Activated T-helper 2 cell treated with anti-CD3 and anti-CD28 coated beads, Interferon-gamma antibody, Interleukin-2, Interleukin-4, amounts not matched to agents 10 μg/mL and 5 μg/mL and 100 μg/mL, durations not matched to agents 14 hours and 24 hours and 36 hours (primary cell): ENCODE measurements at regions not wholly inside any gene's neighbourhood (a gene's known extent, or its start where the extent isn't known, plus 50 kb on each side); places are given as distances from the start of the nearest gene placed in this dataset.
"Not testable (repeated sequence)": the region's sequence is repeated elsewhere in the genome, so short reads cannot be mapped to it uniquely, and the experiment has no call there.

Source experiments
- DNase-seq: peaks from one replicate; pipeline ENCODE4 v3.0.0; 2021; ENCODE audit warnings: low spot score
- H3K27ac Mint-ChIP-seq: one replicate; pipeline ENCODE4 v1.8.0; 2021; ENCODE audit warnings: mixed read lengths
- H3K27me3 Mint-ChIP-seq: one replicate; pipeline ENCODE4 v1.8.0; 2021; ENCODE audit warnings: low read depth, mixed read lengths
- H3K36me3 Mint-ChIP-seq: one replicate; pipeline ENCODE4 v1.8.0; 2021; ENCODE audit warnings: low read depth, mixed read lengths
- H3K4me1 Mint-ChIP-seq: one replicate; pipeline ENCODE4 v1.8.0; 2021; ENCODE audit warnings: low read depth, mixed read lengths
- H3K4me3 Mint-ChIP-seq: one replicate; pipeline ENCODE4 v1.8.0; 2021; ENCODE audit warnings: low read depth, mild to moderate bottlenecking, moderate library complexity, mixed read lengths
- H3K9me3 Mint-ChIP-seq: one replicate; pipeline ENCODE4 v1.8.0; 2021; ENCODE audit warnings: mixed read lengths
- intact Hi-C: fragments of 100-400 bp; cut with micrococcal nuclease; formaldehyde crosslinking; loops from one replicate; pipeline ENCODE4 v1.15.1; 2023

DNA sequence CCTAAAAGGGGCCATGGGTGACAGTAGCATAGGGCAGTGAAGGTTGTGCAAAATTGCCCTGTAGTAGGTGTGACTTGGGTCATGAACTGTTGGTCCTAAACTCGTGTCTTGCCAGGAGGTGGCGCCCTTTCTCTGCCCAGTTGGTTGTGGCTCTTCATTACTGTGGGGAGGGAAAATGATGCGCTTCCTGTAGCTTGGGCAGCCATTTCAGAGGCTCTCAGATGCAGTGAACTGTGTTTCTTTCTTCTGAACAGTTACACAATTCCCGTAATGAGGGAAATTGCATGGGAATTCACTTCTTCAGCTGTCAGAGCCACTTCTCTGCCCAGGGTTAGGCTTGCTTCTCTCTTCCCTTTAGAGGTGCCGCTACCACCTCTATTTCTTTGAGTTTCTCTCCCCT is 148.1 kb upstream of the NRXN3 start:
- intact Hi-C loops = no loop called here
- peak; percentile 55 for DNase-seq
- Mint-ChIP-seq H3K9me3 (no peaks in the 10 kb centered on the region), H3K4me3 (no peak overlapping the region), H3K4me1 (no peaks in the 10 kb centered on the region), H3K36me3 (no peaks in the 10 kb centered on the region), H3K27me3 (peaks cover 9% of the 10 kb centered on the region), H3K27ac (no peak overlapping the region)

DNA sequence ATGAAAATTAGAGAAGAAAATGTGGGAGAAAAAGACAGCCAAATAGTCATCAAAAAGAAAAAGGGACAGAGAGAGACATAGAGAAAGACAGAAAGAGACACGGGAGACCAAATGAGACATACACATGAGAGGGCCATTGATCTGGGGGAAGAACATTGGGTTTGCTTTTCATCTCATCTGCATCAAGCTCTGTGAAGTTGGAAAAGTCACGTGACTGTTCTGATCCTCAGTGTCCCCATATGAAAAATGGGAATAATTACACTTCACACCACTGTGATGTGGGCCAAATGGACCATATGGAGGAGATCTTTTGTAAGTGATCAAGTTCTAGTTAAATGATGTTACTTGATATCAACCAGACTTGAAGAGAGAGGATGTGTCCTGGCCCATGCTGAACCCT is 147.1 kb upstream of the NRXN3 start:
- no peaks in the 10 kb centered on the region for H3K4me1 Mint-ChIP-seq
- intact Hi-C loops = no loop called here

DNA sequence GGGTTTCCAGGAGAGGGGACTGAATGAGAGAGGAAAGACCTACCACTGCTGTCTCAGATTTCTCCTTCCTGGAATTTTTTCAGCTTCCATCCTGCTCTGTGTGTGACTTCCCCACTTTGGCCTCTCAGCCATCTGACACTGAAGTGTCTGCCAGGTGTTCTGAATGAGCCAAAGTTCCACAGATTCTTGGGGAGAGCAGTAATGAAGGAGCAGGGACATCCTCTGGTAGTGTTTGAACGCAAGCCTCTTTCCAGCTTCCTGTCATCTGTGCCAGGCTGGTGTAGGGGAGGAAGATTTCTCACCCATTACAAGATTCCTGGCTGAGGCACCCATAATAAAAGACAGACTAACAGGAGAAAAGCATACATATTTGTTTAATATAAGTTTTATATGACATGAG is 141.7 kb upstream of the NRXN3 start:
- intact Hi-C loops = no loop called here
- Mint-ChIP-seq H3K27me3 (peaks cover 15% of the 10 kb centered on the region), H3K4me3 (no peak overlapping the region), H3K36me3 (no peaks in the 10 kb centered on the region), H3K4me1 (no peaks in the 10 kb centered on the region), H3K9me3 (no peaks in the 10 kb centered on the region), H3K27ac (no peak overlapping the region)
- DNase-seq = no peak

More for the DNA sequence above, 147.1 kb upstream of the NRXN3 start:
- H3K27me3 Mint-ChIP-seq = peaks cover 9% of the 10 kb centered on the region
- H3K27ac Mint-ChIP-seq = no peak overlapping the region
- no peak overlapping the region for H3K4me3 Mint-ChIP-seq
- no peak for DNase-seq
- H3K36me3 Mint-ChIP-seq = no peaks in the 10 kb centered on the region
- no peaks in the 10 kb centered on the region for H3K9me3 Mint-ChIP-seq

DNA sequence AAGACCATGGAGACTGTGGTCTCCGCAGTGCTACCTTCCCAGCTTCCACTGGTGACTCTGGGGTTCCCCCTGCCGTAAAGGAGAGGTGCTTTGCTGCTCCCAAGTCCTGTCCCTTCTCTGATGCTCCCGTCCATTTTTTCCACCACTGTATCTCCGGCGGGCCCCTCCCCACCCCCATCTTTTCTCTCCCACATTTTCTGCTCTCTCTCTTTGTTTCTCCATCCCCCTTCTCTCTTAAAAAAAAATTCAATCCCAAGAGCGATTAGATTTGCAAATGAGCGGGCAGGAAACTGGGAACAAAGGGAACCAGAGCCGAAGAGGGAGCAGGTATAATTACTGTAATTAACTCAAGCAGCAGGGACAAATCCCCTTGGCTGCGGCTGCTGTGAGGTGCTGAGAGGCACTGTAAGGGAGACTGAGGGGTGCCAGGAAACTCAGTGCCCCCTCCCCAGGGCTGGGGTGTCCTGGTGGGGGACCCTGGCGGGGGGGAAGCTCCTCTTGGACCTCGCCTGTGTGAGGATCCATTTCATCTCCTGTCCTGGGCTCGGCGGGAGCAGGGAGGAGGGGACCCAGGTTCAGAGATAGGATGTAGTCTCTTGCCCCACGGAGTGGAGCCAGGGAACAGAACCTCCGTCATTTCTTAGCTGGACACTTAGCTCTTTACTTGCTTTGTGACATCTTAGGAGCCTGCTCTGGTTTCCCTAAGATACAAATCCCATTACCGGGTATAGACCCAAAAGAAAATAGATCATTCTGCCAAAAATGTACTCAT is 140.4 kb upstream of the NRXN3 start:
- H3K9me3 Mint-ChIP-seq = no peaks in the 10 kb centered on the region
- H3K36me3 Mint-ChIP-seq = no peaks in the 10 kb centered on the region
- no peak overlapping the region for H3K4me3 Mint-ChIP-seq
- no peak overlapping the region for H3K27ac Mint-ChIP-seq
- DNase-seq = no peak
- H3K27me3 Mint-ChIP-seq = peaks cover 15% of the 10 kb centered on the region
- intact Hi-C loops = no loop called here
- H3K4me1 Mint-ChIP-seq = no peaks in the 10 kb centered on the region

DNA sequence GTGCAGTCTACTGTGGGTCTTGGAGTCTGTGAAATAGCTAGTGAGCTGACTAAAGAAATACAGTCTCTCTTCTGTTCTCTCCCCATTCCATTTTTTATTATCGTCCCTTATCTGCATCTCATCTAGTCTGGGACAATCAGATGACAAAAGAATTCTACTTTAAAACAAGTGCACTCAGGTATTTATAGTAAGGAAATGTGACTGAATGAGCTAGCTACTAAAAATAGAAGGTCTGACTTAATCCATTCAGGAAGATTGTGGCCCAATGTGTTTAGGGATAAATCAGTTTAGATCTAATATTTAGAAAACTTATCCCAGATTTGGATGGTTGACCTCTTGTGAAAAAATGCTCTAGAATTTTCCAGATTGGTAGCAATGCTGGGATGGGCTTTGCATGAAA is 126.8 kb upstream of the NRXN3 start:
- Mint-ChIP-seq H3K4me3 (no peak overlapping the region), H3K4me1 (no peaks in the 10 kb centered on the region), H3K27me3 (peaks cover 3% of the 10 kb centered on the region), H3K27ac (no peak overlapping the region), H3K9me3 (no peaks in the 10 kb centered on the region), H3K36me3 (no peaks in the 10 kb centered on the region)
- intact Hi-C loops = no loop called here
- DNase-seq = no peak

DNA sequence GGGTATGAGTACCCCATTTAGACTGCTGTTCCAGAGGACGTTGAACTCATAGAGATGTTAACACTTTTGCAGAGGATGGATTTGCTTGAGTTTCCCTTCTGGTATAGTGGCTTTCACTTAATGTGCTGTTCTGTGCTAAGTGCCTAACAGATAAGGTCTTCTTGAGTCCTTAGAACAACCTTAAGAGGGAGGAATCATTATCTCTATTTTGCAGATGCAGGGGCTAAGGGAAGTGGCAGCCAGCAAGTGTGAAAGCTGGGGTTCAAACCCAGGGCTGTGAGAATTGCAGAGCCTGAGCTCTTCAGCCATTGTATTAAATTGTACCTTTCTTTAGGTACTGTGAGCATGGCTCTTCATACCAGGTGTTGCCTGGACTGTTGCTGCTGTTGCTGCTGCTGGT is 122.1 kb upstream of the NRXN3 start:
- no peaks in the 10 kb centered on the region for H3K9me3 Mint-ChIP-seq

DNA sequence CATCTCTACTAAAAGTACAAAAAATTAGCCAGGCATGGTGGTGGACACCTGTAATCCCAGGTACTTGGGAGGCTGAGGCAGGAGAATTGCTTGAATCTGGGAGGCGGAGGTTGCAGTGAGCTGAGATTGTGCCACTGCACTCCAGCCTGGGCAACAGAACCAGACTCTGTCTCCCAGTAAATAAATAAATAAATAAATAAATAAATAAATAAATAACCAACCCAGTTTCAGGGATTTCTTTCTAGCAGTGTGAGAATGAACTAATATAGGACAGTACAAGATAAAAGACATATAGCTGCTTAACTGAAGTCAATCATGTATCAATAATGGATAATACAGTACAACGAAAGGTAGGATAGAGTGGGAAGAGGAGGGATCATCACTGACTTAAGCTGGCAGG is 113.3 kb upstream of the NRXN3 start:
- H3K27ac Mint-ChIP-seq, H3K9me3 Mint-ChIP-seq, H3K27me3 Mint-ChIP-seq, H3K4me1 Mint-ChIP-seq, intact Hi-C loops, H3K4me3 Mint-ChIP-seq, H3K36me3 Mint-ChIP-seq, DNase-seq: not testable (repeated sequence)

More for the DNA sequence above, 122.1 kb upstream of the NRXN3 start:
- intact Hi-C loops = no loop called here
- H3K27ac Mint-ChIP-seq = no peak overlapping the region
- no peaks in the 10 kb centered on the region for H3K36me3 Mint-ChIP-seq
- no peak overlapping the region for H3K4me3 Mint-ChIP-seq
- H3K27me3 Mint-ChIP-seq = no peaks in the 10 kb centered on the region
- DNase-seq = no peak
- no peaks in the 10 kb centered on the region for H3K4me1 Mint-ChIP-seq

DNA sequence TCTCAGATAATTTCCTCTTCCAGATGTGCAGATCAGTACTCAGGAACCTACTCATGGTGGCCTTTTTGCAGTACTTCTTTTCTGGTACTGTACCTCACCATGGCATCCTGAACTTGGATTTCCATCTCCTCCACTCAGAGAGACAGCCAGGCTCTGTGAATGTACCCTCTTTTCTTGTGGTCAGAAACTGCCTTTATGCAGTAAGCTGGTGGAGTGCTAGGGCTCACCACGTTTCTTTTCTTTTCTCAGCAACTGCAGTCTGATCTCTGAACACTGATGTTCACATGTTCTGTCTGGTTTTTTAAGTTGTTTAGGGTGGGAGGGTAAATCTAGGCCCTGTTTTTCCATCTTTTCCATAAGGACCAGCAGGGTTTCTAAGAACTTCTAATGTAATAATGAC is 99.8 kb upstream of the NRXN3 start:
- Mint-ChIP-seq H3K27ac (no peak overlapping the region), H3K4me3 (no peak overlapping the region), H3K4me1 (no peaks in the 10 kb centered on the region), H3K36me3 (no peaks in the 10 kb centered on the region), H3K27me3 (peaks cover 3% of the 10 kb centered on the region), H3K9me3 (no peaks in the 10 kb centered on the region)
- intact Hi-C loops = no loop called here
- no peak for DNase-seq

DNA sequence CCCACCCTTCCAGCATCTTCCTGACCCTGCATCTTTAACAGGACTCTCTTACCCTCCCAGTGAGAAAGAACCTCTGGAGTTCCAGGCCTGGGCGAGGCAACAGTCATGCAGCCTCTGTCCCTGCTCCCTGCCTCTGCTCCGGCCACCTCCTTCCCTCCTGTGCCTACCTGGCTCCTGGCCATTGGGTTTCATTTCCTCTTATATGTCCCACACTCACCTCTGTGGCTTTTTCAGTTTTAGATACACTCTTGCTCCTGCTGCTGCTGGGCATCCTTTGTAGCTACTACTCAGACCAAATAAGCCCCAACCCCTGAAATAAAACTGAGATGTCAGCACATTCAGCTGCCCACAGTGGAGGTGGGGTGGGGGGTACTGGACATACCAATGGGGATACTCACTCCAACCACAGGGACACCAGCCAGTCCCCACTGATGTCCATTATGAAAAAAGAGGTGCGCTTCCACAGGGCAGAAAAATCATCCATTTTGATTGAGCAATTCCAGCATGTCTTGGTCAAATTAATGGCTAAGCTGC is 99.1 kb upstream of the NRXN3 start:
- Mint-ChIP-seq H3K4me3 (no peak overlapping the region), H3K36me3 (no peaks in the 10 kb centered on the region), H3K4me1 (no peaks in the 10 kb centered on the region), H3K9me3 (no peaks in the 10 kb centered on the region), H3K27ac (no peak overlapping the region), H3K27me3 (peaks cover 3% of the 10 kb centered on the region)
- no peak for DNase-seq
- intact Hi-C loops = no loop called here

DNA sequence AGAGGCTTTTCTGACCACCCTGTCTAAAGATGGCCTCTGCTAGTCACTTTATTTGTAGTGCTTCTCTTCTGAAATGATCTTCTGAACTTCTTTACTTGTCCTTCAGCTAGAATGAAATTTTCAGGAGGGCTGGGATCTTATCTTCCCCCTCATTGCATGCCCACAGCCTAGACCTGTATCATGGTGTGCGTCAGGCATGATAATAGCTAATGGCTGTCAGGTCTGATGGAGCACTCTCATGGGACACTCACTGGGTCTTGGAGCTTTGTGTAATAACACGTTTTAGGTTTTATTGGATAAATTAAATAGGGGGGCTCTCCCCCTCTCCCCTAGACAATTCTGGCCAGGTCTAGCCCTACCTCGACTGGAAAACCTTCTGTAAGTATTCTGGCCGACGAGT is 97.1 kb upstream of the NRXN3 start:
- Mint-ChIP-seq H3K27ac (no peak overlapping the region), H3K36me3 (no peaks in the 10 kb centered on the region), H3K4me3 (no peak overlapping the region), H3K9me3 (no peaks in the 10 kb centered on the region), H3K27me3 (peaks cover 2% of the 10 kb centered on the region), H3K4me1 (no peaks in the 10 kb centered on the region)
- DNase-seq = no peak
- intact Hi-C loops = no loop called here

DNA sequence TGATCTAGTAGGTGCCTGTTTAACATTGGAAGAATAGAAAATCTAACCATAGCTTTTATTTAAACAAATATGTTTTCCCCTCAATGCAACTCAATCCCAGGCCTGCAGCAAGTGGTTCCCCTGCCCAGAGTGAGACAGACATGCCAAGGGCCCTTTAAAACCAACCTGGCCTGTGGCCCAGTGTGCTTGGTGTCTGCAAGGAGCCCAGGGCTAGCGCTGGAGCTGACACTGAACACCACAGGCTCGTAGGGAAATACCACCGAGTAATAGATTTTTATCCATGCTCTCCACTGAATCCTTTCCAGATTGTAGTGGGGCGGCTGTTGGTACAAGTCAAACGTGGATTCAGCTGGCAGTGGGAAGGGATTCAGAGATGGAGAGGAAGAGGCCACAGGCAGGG is 95.6 kb upstream of the NRXN3 start:
- Mint-ChIP-seq H3K4me3 (no peak overlapping the region), H3K9me3 (no peaks in the 10 kb centered on the region), H3K27me3 (no peaks in the 10 kb centered on the region), H3K36me3 (no peaks in the 10 kb centered on the region), H3K27ac (no peak overlapping the region), H3K4me1 (no peaks in the 10 kb centered on the region)
- no peak for DNase-seq
- intact Hi-C loops = no loop called here

DNA sequence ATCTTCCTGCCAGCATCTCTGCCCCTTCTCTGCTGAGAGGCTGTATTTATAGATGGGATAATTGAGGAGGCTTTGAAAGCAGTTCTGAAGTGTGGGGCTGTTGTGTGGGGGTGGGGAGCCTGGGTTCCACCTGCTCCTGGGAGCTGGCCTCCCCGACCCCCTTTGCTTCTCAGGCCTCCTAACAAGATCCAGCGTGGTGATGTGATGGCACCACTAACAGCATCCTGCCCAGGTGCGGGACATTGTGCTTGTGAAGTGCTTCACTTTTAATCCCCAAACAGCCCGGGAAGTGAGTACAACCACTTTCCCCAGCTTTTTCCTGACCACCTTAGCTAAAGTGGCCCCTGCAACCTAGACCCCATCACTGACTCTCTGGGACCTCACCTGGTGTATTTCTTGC is 95.1 kb upstream of the NRXN3 start:
- Mint-ChIP-seq H3K27me3 (no peaks in the 10 kb centered on the region), H3K4me3 (no peak overlapping the region), H3K36me3 (no peaks in the 10 kb centered on the region), H3K4me1 (no peaks in the 10 kb centered on the region), H3K9me3 (no peaks in the 10 kb centered on the region), H3K27ac (no peak overlapping the region)
- no peak for DNase-seq
- intact Hi-C loops = no loop called here

DNA sequence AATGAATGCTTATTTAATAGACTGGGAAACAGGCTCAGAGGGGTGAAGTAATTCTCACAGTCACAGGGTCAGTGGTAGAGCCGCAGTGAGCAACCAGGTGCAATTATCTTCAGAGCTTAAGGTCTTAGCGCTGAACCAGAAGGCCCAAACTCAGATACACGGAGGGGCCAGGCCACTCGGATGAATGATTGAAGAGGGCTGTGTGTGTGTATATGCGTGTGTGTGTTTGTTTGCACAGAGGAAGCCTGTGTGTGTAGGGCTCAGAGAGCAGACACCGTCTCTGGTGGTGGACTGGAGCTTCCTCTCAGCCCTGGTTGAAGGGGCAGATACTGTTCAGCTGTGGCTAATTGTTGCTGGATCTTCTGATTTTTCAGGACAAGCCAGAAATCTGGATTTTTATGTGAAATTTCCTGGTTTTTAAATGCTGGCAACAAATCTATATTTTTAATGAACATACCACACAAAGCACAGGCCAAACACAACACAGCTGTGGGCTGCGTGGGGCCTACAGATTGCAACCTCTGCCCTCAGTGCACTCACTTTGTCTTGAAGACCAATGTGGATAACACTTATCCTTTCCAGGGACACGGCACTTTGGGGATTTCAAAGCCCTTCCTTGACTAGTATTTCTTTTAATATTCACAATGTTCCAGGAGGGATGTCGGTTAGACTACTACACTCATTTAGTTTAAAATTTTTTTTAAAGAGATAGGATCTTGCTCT is 94.5 kb upstream of the NRXN3 start:
- H3K36me3 Mint-ChIP-seq = no peaks in the 10 kb centered on the region
- no peak overlapping the region for H3K4me3 Mint-ChIP-seq
- no peak for DNase-seq
- H3K27ac Mint-ChIP-seq = no peak overlapping the region
- H3K9me3 Mint-ChIP-seq = no peaks in the 10 kb centered on the region
- intact Hi-C loops = no loop called here
- H3K4me1 Mint-ChIP-seq = no peaks in the 10 kb centered on the region
- no peaks in the 10 kb centered on the region for H3K27me3 Mint-ChIP-seq
